ENCODE measurements at regions not wholly inside any gene's neighbourhood (a gene's known extent, or its start where the extent isn't known, plus 50 kb on each side); places are given as distances from the start of the nearest gene placed in this dataset.
"Not testable (repeated sequence)": the region's sequence is repeated elsewhere in the genome, so short reads cannot be mapped to it uniquely, and the experiment has no call there.

DNA sequence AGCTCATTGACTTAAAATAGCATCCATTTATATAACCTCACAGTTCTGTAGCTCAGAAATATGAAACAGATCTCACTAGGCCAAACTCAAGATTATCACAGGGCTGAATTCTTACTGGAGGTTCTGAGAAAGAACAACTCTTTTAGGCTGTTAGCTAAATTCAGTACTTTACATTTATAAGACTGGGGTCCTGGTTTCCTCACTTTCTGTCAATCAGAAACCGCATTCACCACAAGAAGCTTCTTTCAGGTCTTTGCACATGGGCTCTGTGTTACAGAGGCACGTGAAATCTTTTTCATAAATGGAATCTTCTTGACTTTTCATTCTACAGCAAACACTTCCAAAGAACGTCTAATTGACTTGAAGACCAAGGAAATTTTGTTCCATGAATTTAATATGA is 876.3 kb upstream of the FOXG1 start:
- H3K4me1 ChIP-seq: no peaks in the 10 kb centered on the region
- no peak for TF ChIP-seq Cebpa-rat (IDR thresholded peaks at IDR 0.05)
- no peak overlapping the region for H3K4me3 ChIP-seq
- H3K27ac ChIP-seq: no peak overlapping the region
- no peaks in the 10 kb centered on the region for H4K20me1 ChIP-seq
- H3K27me3 ChIP-seq: no peaks in the 10 kb centered on the region
- H3K36me3 ChIP-seq: no peaks in the 10 kb centered on the region
- H3K9ac ChIP-seq: no peak overlapping the region
- H3K4me2 ChIP-seq: no peak overlapping the region
- no peaks in the 10 kb centered on the region for H3K9me3 ChIP-seq

DNA sequence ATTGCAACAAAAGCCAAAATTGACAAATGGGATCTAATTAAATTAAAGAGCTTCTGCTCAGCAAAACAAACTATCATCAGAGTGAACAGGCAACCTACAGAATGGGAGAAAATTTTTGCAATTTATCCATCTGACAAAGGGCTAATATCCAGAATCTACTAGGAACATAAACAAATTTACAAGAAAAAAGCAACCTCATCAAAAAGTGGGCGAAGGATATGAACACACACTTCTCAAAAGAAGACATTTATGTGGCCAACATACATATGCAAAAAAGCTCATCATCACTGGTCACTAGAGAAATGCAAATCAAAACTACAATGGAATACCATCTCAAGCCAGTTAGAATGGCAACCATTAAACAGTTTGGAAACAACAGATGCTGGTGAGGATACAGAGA is 858.1 kb upstream of the FOXG1 start:
- H3K4me1 ChIP-seq, H3K27ac ChIP-seq, H4K20me1 ChIP-seq, H3K9ac ChIP-seq, H3K36me3 ChIP-seq, H3K9me3 ChIP-seq, H3K4me3 ChIP-seq, H3K4me2 ChIP-seq, H3K27me3 ChIP-seq: not testable (repeated sequence)

DNA sequence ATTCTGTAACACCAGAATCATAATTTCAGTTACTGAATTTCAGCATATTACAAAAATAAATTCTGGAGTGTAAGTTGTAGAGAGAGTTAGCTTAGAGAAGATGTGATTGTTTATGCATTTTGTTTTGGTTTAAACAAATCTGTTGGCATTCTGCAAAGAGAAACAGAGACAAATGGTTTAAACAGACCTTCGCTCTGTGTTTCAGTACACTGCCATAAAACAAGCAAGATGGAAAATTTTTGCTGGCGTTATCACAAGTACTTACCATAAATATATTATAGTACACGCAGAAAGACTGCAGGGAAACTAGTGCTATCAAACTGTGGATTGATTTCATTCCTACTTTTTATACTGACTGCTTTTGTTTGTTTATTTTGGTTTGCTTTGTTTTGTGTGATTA is 850.3 kb upstream of the FOXG1 start:
- no peak overlapping the region for H3K4me2 ChIP-seq
- H3K27ac ChIP-seq: no peak overlapping the region
- TF ChIP-seq Cebpa-rat (IDR thresholded peaks at IDR 0.05): no peak
- H3K9me3 ChIP-seq: no peaks in the 10 kb centered on the region
- no peaks in the 10 kb centered on the region for H3K4me1 ChIP-seq
- no peak overlapping the region for H3K4me3 ChIP-seq
- H4K20me1 ChIP-seq: no peaks in the 10 kb centered on the region
- no peaks in the 10 kb centered on the region for H3K27me3 ChIP-seq
- no peak overlapping the region for H3K9ac ChIP-seq
- no peaks in the 10 kb centered on the region for H3K36me3 ChIP-seq

DNA sequence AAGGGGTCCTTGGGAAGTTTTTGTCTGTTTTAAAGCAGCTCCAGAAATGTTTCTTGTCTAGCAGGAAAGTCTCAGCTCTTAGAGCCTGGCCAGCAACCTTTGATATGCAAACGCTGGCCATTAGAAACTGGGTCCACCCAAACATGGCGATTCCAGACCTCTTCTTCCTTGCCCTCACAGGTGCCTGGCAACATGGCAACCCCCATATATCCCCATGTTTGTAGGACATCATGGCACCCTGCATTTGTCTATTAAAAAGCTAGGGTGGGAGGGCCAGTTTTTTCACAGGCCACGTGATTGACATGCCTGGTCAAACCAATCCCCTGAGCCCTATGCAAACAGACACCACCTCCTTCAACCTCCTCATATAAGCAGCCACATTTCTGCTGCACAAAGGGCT is 848.7 kb upstream of the FOXG1 start:
- H3K36me3 ChIP-seq: no peaks in the 10 kb centered on the region
- no peak overlapping the region for H3K4me2 ChIP-seq
- no peak for TF ChIP-seq Cebpa-rat (IDR thresholded peaks at IDR 0.05)
- no peaks in the 10 kb centered on the region for H4K20me1 ChIP-seq
- H3K27ac ChIP-seq: no peak overlapping the region
- H3K9me3 ChIP-seq: no peaks in the 10 kb centered on the region
- H3K9ac ChIP-seq: no peak overlapping the region
- no peak overlapping the region for H3K4me3 ChIP-seq
- H3K4me1 ChIP-seq: no peaks in the 10 kb centered on the region
- H3K27me3 ChIP-seq: no peaks in the 10 kb centered on the region

DNA sequence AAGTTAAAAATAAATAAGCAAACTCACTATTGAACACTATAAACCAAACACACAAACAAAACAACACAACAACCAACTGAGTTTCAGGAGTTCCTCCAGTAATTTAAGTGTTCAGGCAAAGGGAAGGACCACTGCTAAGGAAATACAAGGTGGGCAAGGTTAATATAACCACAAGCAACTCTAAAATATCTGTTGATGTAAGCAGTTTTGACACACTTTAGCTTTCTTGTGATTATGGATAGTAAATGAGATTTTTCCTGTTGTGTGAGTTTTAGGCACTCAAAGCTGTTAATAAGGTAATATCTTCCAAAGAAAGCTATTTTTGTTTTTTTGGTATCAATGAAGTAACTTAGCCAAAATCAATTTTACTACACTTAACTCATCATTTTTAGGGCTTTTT is 839.1 kb upstream of the FOXG1 start:
- H3K27me3 ChIP-seq: no peaks in the 10 kb centered on the region
- no peak overlapping the region for H3K4me3 ChIP-seq
- no peaks in the 10 kb centered on the region for H3K4me1 ChIP-seq
- H3K9me3 ChIP-seq: no peaks in the 10 kb centered on the region
- H3K36me3 ChIP-seq: no peaks in the 10 kb centered on the region
- H4K20me1 ChIP-seq: no peaks in the 10 kb centered on the region
- H3K9ac ChIP-seq: no peak overlapping the region
- H3K27ac ChIP-seq: no peak overlapping the region
- H3K4me2 ChIP-seq: no peak overlapping the region
- no peak for TF ChIP-seq Cebpa-rat (IDR thresholded peaks at IDR 0.05)

DNA sequence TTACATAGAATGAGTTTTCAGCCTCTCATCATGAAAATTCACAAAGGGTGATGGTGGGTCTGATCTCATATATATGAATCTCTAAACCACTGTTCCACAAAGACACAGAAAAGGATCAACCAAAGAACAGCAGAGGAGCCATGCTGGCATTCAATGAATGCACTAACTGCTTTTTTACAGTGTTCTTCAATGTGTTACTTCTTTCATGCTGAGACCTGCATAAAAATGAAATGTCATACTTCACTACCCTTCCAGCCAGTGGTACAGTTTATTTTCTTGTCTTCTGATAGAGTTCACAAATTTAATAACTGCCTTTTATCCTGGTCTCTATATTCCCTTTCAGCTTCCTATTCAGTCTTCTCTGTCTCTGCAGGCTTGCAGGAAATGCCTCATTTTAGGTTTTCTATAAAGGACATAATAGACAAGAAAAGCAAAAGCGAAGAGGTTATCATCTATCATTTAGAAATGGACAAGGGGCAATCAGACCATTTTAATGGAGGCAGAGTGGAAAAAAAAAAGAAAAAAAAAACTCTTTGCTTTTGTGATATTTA is 836.7 kb upstream of the FOXG1 start:
- no peak for TF ChIP-seq Cebpa-rat (IDR thresholded peaks at IDR 0.05)
- Histone ChIP-seq H3K9me3 (no peaks in the 10 kb centered on the region), H3K27me3 (no peaks in the 10 kb centered on the region), H3K4me2 (no peak overlapping the region), H4K20me1 (no peaks in the 10 kb centered on the region), H3K4me1 (no peaks in the 10 kb centered on the region), H3K9ac (no peak overlapping the region), H3K36me3 (no peaks in the 10 kb centered on the region), H3K4me3 (no peak overlapping the region), H3K27ac (no peak overlapping the region)

DNA sequence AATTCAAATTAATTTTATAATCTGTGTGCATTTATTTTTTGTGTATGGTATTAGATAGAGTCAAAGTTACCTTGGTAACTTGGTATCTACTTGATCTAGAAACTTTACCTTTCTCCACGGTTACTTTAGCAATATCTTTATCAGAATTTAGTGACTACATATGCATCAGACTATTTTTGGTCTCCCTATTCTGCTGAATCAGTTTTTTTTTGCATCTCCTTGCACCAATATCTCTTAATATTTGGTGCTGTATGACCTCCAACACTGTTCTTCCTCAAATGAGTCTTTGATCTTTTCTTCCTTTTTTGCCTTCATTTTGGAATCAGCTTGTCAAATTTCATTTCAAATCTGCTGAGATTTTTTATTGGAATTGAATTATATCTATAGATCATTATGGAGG is 828.2 kb upstream of the FOXG1 start:
- H4K20me1 ChIP-seq: no peaks in the 10 kb centered on the region
- no peaks in the 10 kb centered on the region for H3K36me3 ChIP-seq
- no peak overlapping the region for H3K9ac ChIP-seq
- TF ChIP-seq Cebpa-rat (IDR thresholded peaks at IDR 0.05): no peak
- H3K27ac ChIP-seq: no peak overlapping the region
- H3K9me3 ChIP-seq: no peaks in the 10 kb centered on the region
- H3K4me1 ChIP-seq: no peaks in the 10 kb centered on the region
- H3K4me2 ChIP-seq: no peak overlapping the region
- H3K4me3 ChIP-seq: no peak overlapping the region
- H3K27me3 ChIP-seq: no peaks in the 10 kb centered on the region

DNA sequence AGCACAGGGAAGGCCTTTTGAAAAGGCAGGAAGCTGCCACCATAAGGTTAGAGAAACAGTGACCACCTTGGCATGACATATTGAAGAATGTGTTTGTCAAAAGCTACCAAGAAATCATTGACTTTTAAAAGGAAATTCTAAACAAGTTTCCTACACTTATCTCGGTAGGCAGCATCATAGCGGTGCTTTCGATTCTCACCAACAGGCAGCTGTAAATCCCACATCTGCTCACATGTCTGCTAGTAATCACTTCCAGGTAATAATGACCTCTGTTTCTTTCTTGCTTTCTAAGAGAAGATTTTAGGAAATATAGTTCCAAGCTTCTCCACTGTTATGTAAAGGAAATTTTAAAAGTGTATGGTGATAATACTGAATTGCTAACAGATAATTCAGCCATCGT is 821.1 kb upstream of the FOXG1 start:
- no peak overlapping the region for H3K4me2 ChIP-seq
- H3K36me3 ChIP-seq: no peaks in the 10 kb centered on the region
- H3K27me3 ChIP-seq: no peaks in the 10 kb centered on the region
- H3K4me3 ChIP-seq: no peak overlapping the region
- no peaks in the 10 kb centered on the region for H4K20me1 ChIP-seq
- no peaks in the 10 kb centered on the region for H3K9me3 ChIP-seq
- H3K9ac ChIP-seq: no peak overlapping the region
- TF ChIP-seq Cebpa-rat (IDR thresholded peaks at IDR 0.05): no peak
- H3K27ac ChIP-seq: no peak overlapping the region
- no peaks in the 10 kb centered on the region for H3K4me1 ChIP-seq

DNA sequence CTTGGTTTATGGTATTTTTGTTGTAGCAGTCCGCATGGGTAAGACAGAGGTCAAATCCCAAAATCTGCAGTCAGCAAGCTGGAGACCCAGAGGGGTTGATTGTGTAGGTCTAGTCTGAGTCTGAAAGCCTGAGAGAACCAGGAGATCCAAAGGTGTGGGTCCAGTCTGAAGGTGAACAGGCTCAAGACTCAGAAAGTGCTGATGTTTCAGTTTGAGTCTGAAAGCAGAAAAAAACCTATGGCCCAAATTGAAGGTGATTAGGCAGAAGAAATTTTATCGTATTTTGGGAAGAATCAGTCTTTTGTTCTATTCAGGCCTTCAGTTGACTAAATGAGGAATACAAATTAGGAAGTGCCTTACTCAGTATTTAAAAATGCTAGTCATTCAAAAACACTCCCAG is 807.8 kb upstream of the FOXG1 start:
- H3K4me3 ChIP-seq: no peak overlapping the region
- H3K27ac ChIP-seq: no peak overlapping the region
- H3K9ac ChIP-seq: no peak overlapping the region
- TF ChIP-seq Cebpa-rat (IDR thresholded peaks at IDR 0.05): no peak
- no peaks in the 10 kb centered on the region for H3K4me1 ChIP-seq
- H3K9me3 ChIP-seq: no peaks in the 10 kb centered on the region
- H3K27me3 ChIP-seq: no peaks in the 10 kb centered on the region
- H3K36me3 ChIP-seq: no peaks in the 10 kb centered on the region
- H4K20me1 ChIP-seq: no peaks in the 10 kb centered on the region
- H3K4me2 ChIP-seq: no peak overlapping the region

DNA sequence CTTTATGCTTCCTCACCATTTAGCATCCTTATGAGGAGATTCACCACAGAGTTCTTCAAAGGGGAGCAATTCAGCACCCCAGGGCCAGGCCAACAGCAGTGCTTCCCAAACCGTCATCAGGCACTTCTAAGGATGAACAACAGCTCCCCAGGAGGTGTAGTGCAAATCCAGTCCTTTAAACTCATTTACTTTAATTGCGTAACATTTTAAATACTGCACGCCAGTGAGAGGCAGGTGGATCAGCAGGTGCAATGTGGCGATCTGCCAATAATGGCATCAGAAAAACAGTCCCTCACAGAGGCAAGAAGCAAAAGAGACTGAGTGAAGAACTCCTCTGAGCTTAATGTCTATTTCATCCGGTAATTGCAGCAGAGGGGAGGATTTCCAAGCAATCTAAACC is 770.9 kb upstream of the FOXG1 start:
- H3K27ac ChIP-seq: no peak overlapping the region
- TF ChIP-seq Cebpa-rat (IDR thresholded peaks at IDR 0.05): peak; percentile 70
- H4K20me1 ChIP-seq: no peaks in the 10 kb centered on the region
- H3K9me3 ChIP-seq: no peaks in the 10 kb centered on the region
- no peak overlapping the region for H3K9ac ChIP-seq
- H3K4me2 ChIP-seq: no peak overlapping the region
- no peaks in the 10 kb centered on the region for H3K36me3 ChIP-seq
- no peak overlapping the region for H3K4me3 ChIP-seq
- H3K4me1 ChIP-seq: no peaks in the 10 kb centered on the region
- no peaks in the 10 kb centered on the region for H3K27me3 ChIP-seq

DNA sequence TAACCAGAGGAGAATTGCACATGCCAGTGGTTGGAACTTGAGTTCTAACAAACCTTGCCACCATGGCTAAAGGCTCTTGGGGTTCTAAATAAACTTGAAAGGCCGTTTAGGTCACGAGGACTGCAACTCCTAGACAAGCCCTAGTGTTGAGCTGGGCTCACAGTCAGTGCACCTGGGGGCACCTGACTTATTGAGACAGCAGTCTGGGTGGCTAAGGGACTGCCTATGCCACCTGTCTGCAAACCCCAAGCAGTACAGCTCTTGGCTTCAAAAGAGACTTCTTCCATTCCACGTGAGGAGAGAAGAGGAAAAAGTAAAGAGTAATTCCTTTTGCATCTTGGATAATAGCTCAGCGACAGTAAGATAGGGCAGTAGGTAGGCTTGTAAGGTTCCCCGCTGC is 765.6 kb upstream of the FOXG1 start:
- no peaks in the 10 kb centered on the region for H3K4me1 ChIP-seq
- H3K4me3 ChIP-seq: no peak overlapping the region
- H3K27ac ChIP-seq: no peak overlapping the region
- no peak for TF ChIP-seq Cebpa-rat (IDR thresholded peaks at IDR 0.05)
- no peaks in the 10 kb centered on the region for H3K27me3 ChIP-seq
- no peaks in the 10 kb centered on the region for H4K20me1 ChIP-seq
- H3K36me3 ChIP-seq: no peaks in the 10 kb centered on the region
- H3K9me3 ChIP-seq: peaks cover 15% of the 10 kb centered on the region
- H3K9ac ChIP-seq: no peak overlapping the region
- H3K4me2 ChIP-seq: no peak overlapping the region
